Left lobe of liver (tissue), 2 donors: ENCODE measurements at regions not wholly inside any gene's neighbourhood (a gene's known extent, or its start where the extent isn't known, plus 50 kb on each side); places are given as distances from the start of the nearest gene placed in this dataset.

Experiments
- ATAC-seq: fragments of 200-7000 bp; cut with Tn5 transposase; one replicate; pipeline ENCODE4 v1.9.1; 2020; ENCODE audit warnings: mild to moderate bottlenecking, moderate library complexity
- DNase-seq: peaks from one replicate; pipeline ENCODE4 v3.0.0-alpha.2; 2020; ENCODE audit warnings: low spot score
- donor health status: DM: no; HTN: no; CAD: no; lungs with moderate emphysema.
- donor health status: DM: no; HTN: yes; CAD: no.

DNA sequence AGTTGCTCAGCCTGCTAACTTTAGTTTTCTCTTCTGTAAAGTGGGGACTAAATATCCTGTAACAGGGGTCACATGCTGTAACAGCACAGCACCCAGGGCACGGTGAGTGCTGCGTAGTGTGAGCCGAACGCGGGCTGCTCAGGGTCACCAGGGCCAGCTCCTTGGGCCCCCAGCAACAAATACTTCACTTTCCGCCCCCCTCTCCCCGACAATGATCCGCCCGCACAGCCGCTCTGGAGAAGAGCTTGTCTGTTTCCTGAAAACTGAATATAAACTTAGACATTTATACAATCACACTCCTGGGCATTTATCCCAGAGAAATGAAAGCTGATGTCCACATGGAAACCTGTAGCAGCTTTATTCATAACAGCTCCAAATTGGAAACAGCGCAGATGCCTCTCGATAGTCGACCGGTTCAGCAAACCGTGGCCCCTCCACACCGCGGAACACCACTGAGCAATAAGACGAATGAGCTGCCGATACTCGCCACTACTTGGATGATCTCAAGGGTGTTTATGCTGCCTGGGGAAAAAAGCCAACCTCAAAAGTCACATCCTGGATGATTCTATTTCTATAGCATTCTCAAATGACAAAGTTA is 267.2 kb downstream of the PARN start:
- ATAC-seq (no peak), DNase-seq (no peak)

DNA sequence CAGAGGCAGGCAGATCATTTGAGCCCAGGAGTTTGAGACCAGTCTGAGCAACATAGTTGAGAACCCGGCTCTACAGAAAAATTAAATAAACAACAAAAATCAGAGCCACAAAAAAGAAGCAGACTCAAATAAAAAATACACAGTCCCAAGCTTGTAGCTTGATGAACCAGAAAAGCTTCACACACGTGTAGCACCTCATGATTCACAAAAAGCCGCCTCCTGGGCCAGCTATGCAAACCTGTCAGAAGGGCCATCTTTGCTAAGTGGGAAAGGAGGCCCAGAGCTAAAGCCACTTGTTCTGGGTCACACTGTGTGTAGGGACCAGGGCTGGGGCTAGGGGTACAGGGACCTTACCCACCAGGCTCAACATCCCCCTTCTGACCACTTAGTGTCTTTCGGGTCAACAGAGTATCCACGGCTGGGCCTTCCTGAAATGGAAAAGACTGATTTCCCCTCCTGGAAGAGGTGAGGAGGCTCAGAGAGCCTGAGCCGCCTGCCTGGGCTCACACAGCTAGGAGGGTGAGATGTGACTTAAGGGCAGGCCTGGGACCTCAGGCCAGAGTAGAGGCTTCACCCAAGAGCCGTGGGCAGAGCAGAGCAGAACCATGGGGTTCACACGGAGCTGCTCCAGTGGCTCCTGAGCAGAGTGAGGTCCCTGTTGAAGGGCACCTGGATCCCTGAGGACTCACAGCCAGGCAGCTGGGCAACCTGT is 269.6 kb downstream of the PARN start:
- DNase-seq (no peak), ATAC-seq (no peak)

DNA sequence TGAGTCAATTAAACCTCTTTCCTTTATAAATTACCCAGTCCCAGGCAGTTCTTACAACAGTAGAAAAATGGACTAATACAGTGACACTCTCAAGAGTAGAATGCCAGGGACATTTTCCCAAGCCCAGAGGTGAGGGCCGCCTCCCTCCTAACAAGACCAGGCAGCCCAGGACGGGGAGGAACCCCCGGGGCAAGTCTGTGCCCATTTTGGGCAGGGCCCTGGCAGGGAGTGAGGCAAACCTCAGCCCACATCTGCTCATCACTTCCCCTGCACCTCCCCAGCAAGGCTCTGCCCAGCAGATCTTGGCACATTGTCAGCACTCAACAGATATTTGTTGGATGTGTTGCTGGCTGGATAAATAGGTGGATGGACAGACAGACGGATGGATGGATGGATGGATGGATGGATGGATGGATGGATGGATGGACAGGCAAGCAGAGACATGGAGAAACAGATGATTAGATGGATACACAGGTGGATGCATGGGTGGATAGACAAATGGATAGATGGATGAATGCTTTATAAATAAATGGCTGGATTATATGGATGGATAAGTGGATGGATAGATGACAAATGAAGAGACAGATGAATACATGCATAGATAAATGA is 271.3 kb downstream of the PARN start:
- no peak for ATAC-seq
- no peak for DNase-seq

DNA sequence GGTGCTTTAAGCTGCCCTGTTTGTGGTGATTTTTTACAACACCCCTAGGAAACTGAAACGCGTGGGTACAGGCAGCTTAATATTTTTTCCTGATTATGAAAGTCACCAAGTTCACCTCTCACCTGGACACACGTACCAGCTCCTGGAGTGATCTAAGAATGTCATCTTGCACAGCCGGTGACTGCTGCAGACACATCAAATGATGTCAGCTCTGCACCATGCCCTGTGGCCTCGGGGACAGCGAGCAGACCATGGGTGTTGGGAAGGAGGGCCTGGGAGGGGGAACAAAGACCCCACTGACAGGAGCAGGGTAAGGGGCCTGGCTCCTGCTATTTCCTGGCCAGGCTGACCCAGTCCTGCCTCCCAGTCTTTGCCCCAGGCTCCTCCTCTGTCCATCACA is 272.7 kb downstream of the PARN start:
- DNase-seq (no peak), ATAC-seq (no peak)

DNA sequence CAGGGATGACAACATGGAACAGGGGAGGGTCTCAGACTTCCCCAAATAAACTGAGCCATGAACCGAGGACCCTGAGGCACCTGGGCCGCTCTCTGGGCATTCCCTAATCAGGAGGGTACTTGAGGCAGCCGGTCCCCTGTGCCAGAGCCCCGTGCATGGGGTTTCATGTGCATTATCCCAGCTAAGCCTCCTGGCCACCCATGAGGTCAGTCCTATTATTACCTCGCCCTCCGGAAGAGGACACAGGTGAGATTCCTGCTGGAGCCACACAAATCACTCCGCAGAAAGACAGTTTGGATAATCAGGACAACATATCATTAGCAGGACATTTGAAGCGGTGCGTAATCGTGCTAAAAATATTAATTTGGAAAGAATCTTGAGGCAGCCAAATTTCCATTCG is 274.0 kb downstream of the PARN start:
- no peak for ATAC-seq
- DNase-seq: no peak

DNA sequence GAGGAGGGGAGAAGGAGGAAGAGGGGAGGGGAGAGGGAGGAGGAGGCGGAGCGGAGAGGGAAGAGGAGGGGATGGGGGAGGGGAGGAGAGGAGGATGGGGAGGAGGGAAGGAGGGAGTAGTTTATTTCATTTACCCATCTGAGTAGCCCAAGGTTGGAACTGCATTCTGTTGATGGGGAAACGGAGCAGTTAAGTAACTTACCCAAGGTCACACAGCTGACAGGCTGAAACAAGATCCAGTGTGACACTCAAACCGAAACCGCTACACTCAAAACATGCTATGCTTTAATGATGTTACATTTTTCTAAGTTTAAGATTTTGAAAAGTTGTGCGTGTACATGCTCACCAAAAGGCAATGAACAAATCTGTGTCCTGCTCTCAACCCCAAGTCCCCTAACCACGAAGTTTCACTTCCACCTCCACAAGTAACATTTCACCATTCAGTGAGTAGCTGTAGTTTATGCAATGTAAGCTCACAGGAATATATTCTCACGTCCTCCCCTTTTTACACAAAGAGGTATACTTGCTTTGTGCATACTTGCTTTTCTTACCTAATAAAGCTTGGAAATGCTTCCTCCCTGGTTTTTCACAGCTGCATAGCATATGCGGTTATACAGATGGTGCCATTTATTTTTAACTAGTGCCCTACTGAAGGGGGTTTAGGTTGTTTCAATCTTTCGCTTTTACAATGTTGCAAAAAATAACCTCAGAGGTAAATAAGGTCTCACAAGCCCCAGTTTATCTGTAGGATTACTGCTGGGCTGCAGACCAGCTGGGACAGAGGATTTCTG is 275.3 kb downstream of the PARN start:
- ATAC-seq: peak; percentile 23
- DNase-seq: no peak

DNA sequence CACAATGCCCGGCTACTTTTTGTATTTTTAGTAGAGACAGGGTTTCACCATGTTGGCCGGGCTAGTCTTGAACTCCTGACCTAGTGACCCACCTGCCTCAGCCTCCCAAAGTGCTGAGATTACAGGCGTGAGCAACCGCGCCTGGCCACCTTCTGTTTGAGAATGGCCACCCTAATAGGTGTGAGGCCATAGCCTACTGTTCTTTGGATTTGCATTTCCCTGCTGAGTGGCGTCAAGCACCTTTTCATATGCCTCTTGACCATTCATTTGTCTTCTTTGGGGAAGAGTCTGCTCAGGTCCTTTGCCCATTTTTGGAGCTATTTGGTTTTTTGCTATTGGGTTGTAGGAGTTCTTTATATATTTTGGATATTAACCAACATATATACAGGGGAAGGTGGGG is 276.7 kb downstream of the PARN start:
- ATAC-seq (no peak), DNase-seq (no peak)

DNA sequence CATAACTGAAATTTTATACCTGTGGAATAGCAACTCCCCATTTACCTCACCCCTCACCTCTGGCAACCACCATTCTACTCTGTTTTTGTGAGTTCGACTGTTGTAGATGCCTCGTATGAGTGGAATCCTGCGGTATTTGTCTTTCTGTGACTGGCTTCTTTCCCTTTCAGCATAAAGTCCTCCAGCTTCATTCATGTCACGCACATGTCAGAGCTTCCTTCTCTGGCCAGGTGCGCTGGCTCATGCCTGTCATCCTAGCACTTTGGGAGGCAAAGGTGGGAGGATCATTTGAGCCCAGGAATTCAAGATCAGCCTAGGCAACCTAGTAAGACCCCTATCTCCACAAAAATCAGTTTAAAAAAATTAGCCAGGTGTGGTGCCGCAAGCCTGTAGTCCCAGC is 278.4 kb downstream of the PARN start:
- no peak for DNase-seq
- no peak for ATAC-seq

DNA sequence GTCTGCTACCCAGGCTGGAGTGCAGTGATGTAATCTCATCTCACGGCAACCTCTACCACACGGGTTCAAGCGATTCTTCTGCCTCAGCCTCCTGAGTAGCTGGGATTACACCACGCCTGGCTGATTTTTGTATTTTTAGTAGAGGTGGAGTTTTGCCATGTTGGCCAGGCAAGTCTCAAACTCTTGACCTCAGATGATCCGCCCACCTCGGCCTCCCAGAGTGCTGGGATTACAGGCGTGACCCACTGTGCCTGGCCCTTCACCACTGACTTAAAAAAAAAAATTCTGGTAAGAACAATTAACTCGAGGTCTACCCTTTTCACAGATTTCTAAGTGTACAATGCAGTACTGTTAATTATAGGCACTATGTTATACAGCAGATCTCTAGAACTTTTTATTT is 279.4 kb downstream of the PARN start:
- no peak for DNase-seq
- ATAC-seq: peak; percentile 6

DNA sequence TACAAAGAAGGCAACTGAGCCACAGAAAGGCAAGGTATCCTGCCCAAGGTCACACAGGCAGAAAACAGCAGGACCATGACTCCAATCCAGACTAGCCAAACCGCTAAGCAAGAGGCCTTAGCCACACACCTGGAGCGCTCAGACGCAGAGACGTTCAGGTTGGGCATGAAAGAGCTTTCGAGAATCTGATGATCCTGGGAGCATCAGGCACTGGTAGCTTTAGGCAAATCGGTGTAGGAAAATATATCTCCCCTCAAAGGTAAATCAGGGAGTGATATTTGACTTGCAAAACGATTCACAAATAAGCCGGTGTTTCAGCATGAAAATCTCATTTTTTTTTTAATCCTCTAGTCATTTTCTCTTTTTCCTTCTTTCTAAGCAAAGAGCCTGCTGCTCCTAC is 279.0 kb downstream of the MRTFB start:
- no peak for DNase-seq

DNA sequence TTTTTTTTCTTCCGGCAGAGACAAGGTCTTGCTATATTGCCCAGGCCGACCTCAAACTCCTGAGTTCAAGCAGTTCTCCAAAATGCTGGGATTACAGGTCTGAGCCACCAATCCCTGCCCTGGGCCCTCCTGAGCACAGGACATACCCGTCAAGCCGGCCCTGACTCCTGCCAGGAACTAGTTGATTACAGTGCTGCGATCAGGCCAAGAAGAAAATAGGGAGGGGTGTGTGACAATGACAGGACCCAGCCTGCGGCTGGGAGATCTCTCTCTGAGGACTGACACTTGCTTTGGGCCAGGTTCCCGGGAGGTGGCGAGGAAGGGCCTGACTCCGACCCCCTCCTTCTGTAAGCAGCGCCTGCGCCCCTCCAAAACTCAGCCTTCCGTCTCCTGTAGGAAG is 276.6 kb downstream of the MRTFB start:
- DNase-seq (no peak), ATAC-seq (peak; percentile 22)

More for the DNA sequence above, 279.0 kb downstream of the MRTFB start:
- no peak for ATAC-seq

DNA sequence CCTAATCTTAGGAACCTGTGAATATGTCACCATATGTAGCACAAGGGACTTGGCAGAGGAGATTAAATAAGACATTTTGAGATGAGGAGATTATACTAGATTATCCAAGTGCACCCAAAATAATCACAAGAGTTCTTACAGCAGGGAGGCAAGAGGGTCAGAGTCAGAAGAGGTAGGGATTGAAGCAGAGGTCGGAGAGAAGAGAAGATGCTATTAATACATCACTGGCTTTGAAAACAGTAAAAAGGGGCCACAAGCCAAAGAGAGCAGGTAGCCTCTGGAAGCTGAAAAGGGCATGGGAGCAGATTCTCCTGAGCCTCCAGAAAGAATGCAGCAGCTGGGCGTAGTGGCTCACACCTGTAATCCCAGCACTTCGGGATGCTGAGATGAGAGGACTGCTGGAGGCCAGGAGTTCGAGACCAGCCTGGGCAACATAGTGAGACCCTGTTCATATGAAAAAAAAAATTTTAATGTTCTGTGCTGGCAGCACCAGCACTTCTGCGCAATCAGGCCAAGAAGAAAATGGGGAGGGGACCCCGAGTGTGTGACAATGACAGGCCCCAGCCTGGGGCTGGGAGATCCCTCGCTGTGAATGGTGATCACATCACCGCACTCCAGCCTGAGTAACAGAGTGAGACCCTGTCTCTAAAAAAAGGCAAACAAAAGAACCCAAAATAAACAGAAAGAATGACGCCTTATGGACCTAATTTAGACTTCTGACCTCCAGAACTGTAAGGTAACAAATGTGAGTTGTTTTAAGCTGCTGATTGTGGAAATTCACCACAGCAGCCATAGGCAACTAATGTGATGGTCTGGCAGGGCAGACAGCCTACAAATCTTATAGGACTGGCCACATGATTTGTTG is 275.4 kb downstream of the MRTFB start:
- ATAC-seq: no peak
- DNase-seq: no peak

DNA sequence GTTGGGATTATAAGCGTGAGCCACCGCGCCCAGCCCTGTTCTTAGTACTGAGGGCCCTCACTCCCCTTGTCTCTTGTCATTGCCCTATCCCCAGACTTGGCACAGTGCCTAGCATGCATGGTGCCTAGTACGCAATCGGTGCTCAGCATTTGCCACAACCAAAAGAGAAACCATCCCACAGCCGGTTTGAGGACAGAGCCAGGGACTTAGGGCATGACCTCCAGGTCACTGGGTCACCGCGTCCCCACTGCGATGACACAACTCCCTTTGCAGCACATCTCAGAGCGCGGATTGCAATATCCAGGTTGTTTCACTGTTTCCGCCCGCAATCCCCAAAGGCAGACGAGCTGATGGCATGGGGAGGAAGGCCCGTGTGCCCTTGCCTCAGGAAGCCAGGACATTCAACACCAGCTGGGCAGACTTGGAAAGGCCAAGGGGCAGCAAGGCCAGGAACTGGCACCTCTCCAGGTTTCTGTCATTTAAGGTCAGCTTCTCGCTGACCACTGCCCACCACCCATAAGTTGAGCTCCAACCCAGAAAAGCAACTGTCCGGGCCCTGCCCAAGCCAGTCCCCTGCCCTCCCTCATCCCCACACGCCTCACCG is 274.5 kb downstream of the MRTFB start:
- DNase-seq (peak; percentile 95), ATAC-seq (peak; percentile 91)

DNA sequence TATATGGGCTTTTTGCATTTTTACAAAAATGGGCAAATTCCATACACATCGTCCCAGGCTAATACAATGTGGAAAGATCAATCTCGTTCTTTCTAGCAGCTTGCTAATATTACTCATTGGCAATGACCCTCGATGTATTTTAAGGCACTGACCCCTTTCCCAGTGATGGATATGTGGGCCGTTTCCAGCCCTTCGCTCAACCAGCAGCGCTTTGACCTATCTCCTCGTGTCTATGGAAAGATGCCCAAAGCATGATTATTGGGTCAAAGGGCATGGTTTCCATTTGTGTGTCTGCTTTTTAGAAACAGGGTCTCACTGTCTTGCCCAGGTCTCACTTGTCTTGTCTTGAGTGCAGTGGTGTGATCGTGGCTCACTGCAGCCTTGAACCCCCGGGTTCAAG is 273.8 kb downstream of the MRTFB start:
- DNase-seq (peak; percentile 63), ATAC-seq (peak; percentile 69)

DNA sequence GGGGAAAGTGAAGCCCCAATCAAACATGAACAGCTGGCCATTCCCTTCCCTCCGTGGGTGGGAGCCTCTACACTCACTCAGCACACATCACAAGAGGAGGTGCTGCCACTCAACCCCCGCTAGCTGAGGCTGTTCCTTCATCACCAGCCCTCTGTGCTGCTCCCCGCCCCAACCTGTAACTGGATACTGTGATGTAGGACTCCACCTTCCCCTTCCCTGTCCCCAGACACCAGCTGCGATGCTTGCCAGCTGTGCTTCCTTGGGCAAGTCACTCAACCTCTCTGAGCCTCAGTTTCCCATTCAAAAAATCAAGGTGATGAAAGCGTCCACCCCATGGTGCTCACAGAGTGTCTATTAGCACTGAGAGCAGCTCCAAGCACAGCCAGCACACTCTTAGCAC is 273.2 kb downstream of the MRTFB start:
- ATAC-seq (no peak), DNase-seq (no peak)

DNA sequence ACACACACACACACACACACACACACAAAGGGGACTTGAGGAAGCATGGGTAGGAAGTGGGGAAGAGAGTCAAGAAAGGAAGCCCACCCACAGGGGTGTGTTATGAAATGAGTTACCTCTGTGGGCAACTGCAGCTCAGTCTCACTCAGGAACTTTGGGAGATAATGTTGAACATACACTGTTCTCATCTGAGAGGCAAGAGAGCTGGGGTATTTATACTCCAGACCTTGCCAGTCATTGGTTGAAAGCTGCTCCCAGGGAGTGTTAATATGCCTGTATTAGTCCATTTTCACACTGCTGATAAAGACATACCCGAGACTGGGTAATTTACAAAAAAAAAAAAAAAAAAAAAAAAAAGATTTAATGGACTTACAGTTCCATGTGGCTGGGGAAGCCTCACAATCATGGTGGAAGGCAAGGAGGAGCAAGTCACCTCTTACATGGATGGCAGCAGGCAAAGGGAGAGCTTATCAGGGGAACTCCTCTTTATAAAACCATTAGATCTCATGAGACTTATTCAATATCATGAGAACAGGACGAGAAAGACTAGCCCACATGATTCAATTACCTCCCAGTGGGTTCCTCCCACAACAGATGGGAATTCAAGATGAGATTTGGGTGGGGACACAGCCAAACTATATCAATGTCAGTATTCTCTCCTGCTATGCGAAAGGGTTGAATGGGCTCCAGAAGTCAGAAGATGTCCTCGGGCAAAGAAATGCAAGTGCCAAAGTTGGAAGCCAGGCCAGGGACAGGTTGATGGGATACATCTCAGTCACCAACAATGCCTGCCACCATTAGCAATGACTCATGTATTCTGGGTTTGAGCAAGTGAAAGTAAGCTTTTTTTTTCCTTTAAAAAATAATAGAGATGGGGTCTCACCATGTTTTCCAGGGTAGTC is 270.5 kb downstream of the MRTFB start:
- DNase-seq (no peak), ATAC-seq (no peak)

DNA sequence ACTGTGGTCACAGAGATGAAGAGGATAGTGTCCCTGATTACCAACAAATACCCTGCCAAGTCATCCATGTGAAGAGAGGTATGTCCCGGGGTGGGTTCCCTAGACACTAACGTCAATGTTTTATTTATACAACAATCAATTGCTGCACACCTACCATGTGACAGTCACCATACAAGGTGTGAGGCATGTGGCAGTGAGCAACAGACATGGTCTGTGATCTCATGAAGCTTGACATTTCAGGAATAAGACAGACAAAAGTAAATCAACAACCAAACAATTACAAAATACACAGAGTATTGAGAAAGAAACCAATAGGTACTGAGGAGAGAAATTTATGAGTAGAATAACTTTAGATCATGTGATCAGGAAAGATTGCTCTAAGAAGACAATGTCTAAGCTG is 268.6 kb downstream of the MRTFB start:
- ATAC-seq (no peak), DNase-seq (no peak)

DNA sequence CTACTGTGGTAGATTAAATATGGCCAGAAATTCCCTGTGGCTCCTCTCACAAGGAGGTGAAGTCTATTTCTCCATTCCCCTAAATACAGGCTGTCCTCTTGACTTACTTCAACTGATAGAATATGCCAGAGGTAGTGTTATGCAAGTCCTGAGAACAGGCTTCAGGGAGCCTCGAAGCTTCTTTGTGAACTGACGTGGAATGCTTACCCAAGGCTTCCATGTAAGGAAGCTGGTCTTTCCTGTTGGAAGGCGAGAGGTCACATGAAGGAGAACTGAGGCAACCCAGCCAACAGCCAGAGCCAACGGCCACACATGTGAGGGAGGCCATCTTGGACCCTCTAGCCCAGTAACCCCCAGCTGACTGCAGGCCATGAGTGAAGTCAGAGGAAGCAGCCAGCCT is 267.9 kb downstream of the MRTFB start:
- no peak for DNase-seq
- no peak for ATAC-seq

DNA sequence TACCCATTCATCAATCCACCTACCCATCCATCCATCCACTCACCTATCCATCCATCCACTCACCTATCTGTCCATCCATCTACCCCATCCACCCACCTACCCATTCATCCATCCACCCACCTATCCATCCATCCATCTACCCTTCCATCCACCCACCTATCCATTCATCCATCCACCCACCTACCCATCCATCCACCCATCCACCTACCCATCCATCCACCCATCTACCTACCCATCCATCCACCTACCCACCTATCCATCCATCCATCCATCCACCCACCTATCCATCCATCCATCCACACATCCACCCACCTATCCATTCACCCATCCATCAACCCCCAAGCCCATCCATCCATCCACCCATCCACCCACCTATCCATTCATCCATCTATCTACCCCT is 267.1 kb downstream of the MRTFB start:
- ATAC-seq (no peak), DNase-seq (no peak)
